ENCODE measurements at regions not wholly inside any gene's neighbourhood (a gene's known extent, or its start where the extent isn't known, plus 50 kb on each side); places are given as distances from the start of the nearest gene placed in this dataset.
A peak's percentile ranks its signal among the peaks of the same experiment; 100 is the strongest.
"Not testable (repeated sequence)": the region's sequence is repeated elsewhere in the genome, so short reads cannot be mapped to it uniquely, and the experiment has no call there.

DNA sequence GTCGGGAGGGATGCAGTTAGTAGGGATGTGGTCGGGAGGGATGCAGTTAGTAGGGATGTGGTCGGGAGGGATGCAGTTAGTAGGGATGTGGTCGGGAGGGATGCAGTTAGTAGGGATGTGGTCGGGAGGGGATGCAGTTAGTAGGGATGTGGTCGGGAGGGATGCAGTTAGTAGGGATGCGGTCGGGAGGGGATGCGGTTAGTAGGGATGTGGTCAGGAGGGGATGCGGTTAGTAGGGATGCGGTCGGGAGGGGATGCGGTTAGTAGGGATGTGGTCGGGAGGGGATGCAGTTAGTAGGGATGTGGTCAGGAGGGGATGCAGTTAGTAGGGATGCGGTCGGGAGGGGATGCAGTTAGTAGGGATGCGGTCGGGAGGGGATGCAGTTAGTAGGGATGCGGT lies 96.2 kb downstream of the BDH1 start:
- DNase-seq (ENCODE audit: low read depth): not testable (repeated sequence)

DNA sequence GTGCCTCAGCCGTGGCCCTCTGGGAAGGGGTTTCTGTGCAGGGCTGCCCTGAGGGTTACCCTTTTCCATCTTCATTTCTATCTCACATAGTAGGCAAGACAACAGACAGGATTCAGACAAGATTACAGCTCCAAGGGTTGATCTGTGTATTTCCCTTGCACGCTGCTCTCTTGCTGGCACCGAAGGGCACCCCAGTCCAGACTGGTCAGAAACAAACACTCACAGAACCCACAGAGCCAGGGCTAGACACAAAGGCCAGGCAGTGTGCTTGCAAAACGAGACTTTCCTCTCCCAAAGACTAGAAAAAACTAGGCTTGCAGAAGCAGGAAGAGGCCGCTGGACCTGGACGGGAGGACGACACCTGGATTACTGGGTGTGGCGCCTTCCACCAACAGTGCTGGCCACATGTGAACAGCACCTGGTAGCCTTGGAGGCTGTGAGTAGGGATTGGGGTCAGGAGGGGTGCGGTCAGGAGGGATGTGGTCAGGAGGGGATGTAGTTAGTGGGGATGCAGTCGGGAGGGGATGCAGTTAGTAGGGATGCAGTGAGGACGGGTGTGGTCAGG lies 96.8 kb downstream of the BDH1 start:
- DNase-seq (ENCODE audit: low read depth): no peak

- no peak for DNase-seq (ENCODE audit: low read depth)
Measured at GRCh38 chr3:197458179-197458707, 97.5 kb downstream of the BDH1 start.

- peak; percentile 16 for DNase-seq (ENCODE audit: low read depth)
Measured at GRCh38 chr3:197456261-197457091, 99.3 kb downstream of the BDH1 start.

GRCh38 chr3:197454841-197455240 lies 100.9 kb downstream of the BDH1 start:
- not testable (repeated sequence) for DNase-seq (ENCODE audit: low read depth)

DNA sequence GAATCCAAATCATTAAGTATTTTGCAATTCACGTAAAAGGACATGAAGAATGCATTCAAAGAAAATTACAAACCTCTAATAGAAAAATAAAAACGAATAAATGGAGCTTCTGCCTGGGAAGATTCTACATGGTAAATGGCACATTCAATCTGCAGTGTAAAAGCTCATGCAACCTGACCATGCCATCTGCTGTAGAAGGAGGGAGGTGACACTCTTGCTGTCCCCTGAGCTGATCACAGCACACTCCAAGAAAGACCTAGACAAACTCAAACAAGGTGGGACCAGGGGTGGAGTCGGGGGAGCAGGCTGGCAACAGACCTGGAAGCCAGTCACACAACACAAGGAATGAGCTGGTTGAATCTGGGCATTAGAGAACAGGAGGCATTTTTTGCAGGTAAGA lies 101.8 kb downstream of the BDH1 start:
- DNase-seq (ENCODE audit: low read depth): no peak

- DNase-seq (ENCODE audit: low read depth): no peak
Measured at GRCh38 chr3:197450810-197451209, 105.0 kb downstream of the BDH1 start.

DNA sequence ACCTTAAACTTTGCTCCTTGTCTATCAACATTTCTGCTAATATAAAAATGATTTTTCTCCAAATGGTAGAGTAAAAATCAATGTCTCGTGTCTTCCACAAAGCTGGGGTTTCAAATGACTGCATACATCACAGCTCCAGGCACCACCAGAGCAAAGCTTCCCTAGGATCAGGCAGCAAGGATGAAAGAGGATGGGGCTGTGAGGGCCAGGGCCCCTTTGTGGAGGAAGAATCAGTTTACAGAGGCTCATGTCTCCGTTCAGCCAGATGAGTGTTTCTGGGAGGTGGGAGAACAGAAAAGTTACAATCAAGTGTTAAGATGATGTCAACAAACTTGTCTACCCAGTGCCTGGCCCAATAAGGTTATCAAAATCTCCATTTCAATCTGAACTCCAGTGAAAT lies 105.5 kb downstream of the BDH1 start:
- no peak for DNase-seq (ENCODE audit: low read depth)

DNA sequence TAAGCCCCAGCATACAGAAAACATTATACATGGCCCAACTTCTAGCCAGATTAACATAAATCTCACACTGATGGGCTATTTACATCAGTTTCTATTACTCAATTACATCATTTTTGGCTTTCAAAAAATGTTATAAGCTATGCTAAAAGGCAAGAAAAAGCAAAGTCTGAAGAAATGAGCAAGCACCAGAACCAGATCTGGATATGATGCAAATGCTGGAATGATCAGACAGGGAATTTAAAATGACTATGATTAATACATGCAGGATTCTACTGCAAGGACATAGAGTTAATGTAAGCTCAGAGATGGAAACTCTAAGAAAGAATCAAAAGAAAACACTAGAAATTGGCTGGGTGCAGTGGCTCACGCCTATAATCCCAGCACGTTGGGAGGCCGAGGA lies 106.6 kb downstream of the BDH1 start:
- not testable (repeated sequence) for DNase-seq (ENCODE audit: low read depth)

GRCh38 chr3:197447781-197448180 lies 108.0 kb downstream of the BDH1 start:
- DNase-seq (ENCODE audit: low read depth): not testable (repeated sequence)

DNA sequence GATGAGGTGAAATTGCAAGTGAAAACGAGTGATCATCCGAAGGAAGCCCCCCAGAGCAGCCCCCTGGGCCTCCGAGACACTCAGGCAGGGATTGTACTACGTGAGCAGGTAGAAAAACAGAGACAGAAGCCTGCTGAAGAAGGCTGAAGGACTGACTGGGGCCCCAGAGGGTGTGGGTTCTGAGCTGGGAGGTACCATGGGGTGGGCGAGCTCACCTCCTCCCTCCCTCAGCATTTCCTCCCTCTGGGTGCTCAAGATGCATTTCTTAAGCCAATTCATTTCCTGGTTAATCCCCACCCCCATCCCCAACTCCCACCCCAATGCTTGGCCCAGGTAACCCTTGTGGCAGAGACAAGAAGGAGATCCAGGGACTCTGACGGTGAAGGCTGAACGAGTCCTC lies 108.7 kb downstream of the BDH1 start:
- DNase-seq (ENCODE audit: low read depth): no peak

- no peak for DNase-seq (ENCODE audit: low read depth)
Measured at GRCh38 chr3:197446700-197447056, 109.1 kb downstream of the BDH1 start.

DNA sequence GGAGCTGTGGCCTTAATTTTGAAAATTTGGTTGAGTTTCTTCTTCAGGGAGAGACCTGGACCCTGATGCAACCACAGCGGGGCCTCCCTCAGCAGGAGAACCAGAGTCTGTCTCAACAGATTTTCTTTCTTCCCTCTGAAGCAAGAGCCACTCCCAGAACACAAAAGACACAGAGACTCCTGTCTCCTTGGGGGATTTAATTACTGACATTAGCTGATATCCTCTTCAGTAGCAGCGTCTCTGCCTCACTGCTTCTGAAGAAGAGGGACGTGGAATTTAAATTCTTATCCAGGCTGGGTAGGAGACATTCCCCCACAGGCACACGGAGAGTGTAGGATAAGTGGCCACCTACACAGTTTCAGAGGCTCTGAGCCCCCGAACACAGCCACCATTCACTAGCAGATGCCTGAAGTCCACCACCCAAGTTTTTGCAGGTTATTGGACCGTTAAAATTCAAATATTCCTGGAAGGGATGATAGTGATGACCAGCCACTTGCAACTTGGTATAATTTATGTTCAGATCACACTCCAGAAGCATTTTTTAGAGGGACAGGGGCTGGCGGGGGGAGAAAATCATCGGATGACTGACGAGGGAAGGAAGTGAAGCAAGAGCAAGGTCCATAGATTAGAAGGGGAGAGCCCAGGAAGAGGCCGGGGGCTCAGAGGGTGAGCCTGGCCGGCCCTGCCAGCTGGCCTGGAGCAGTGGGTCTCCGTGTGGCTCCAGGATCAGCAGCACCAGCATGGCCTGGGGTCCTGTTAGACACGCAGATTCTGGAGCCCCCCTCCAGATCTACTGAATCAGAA lies 109.7 kb downstream of the BDH1 start:
- no peak for DNase-seq (ENCODE audit: low read depth)

- DNase-seq (ENCODE audit: low read depth): no peak
Measured at GRCh38 chr3:197444793-197445379, 110.9 kb downstream of the BDH1 start.

GRCh38 chr3:197443506-197443905 lies 112.3 kb downstream of the BDH1 start:
- no peak for DNase-seq (ENCODE audit: low read depth)

DNA sequence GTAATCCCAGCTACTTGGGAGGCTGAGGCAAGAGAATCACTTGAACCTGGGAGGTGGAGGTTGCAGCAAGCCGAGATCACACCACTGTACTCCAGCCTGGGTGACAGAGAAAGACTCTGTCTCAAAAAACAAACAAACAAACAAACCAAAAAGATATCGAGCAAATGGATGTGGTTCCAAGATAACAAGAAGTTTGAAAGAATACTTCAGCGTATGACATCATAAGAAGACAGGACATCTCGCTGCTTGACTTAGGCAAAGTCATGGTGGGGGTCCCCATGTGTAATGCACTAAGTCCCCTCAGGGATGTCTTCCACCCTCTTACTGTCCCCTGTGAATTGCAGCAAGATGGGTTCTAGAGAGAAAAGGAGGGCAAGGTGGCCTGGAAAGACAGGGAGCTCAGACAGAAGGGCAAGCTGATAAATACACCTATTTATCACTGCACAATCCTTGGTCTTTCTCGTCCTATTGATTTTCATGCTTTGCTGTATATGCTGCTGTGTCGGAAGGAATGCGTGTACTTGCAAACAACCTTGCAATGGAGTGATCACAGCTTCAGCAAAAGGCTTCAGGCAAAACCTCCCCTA lies 115.0 kb downstream of the BDH1 start:
- no peak for DNase-seq (ENCODE audit: low read depth)

GRCh38 chr3:197438906-197439305 lies 116.9 kb downstream of the BDH1 start:
- no peak for DNase-seq (ENCODE audit: low read depth)

DNA sequence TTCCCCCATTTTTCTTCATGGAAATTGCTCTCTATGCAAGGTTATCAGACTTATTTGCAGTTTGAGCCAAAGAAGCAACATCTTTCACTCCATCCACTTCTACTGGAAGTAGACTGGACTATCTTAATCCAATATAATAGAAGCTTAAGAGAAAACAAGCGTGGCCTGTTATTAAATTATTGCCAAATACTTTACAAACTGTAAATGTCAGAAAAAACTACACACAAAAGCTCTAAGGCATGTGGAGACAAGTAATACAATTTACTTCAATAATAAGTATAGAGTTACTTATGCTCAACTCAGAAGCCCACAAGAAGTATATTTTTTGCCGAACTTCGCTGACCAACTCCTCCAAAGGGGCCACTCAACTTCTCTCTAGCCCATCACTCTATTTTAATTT lies 120.3 kb downstream of the BDH1 start:
- DNase-seq (ENCODE audit: low read depth): no peak

- DNase-seq (ENCODE audit: low read depth): no peak
Measured at GRCh38 chr3:197434830-197435229, 120.9 kb downstream of the BDH1 start.

DNA sequence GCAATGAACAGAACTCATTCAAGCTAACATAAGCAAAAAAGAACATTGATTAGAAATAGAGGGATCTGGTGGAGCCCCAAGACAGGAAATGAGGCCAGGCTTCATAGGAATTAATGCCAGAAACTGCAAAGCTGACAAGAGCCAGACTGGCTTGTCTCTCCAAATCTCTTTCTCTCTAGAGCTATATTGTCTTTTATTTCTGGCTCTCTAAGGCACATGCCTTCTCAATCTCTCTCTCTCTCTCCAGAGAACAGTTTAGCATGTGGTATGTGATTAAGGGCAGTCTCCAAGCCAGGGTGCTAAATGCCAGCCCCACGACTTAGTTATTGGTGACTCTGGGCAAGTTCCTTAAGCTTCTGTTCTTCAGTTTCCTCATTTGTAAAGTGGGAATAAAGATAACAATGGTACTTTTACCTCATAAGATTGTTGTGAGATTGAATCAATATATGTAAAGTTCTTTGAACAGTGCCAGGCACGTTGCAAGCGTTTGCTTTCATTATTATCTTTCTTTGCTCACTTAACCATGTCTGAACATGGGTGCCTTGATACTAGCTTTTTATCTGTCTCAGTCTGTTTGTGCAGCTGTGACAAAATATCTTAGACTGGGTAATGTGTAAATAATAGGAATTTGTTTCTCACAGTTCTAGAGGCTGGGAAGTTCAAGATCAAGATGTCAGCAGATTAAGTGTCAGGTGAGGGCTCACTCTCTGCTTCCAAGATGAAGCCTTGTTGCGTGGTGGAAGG lies 123.2 kb downstream of the BDH1 start:
- no peak for DNase-seq (ENCODE audit: low read depth)

- DNase-seq (ENCODE audit: low read depth): no peak
Measured at GRCh38 chr3:197431346-197431910, 124.3 kb downstream of the BDH1 start.
